ENCODE measurements at regions not wholly inside any gene's neighbourhood (a gene's known extent, or its start where the extent isn't known, plus 50 kb on each side); places are given as distances from the start of the nearest gene placed in this dataset.

- Histone ChIP-seq H3K27me3 (ENCODE audit: control insufficient read depth in 3 of 3, insufficient read depth in 3 of 3, low read length in 2 of 3) (no peaks in the 10 kb centered on the region), H3K9ac (ENCODE audit: insufficient read depth in 1 of 2, low read length in 2 of 2) (no peak overlapping the region), H3K9me3 (ENCODE audit: control insufficient read depth in 4 of 4, insufficient read depth in 3 of 4, low read length in 3 of 4) (peaks cover 0 to 4% (median under 1%) of the 10 kb centered on the region in 4 donors), H3K4me1 (ENCODE audit: control insufficient read depth in 5 of 5, insufficient read depth in 5 of 5, low read length in 5 of 5) (peaks cover 0 to 4% (median 0%) of the 10 kb centered on the region in 5 donors), H3K36me3 (ENCODE audit: control insufficient read depth in 4 of 4, insufficient read depth in 4 of 4, low read length in 4 of 4) (no peaks in the 10 kb centered on the region), H3K27ac (ENCODE audit: low read depth in 1 of 2, low read length in 1 of 2) (no peak overlapping the region), H3K4me3 (no peak overlapping the region)
- ATAC-seq (ENCODE audit: insufficient read depth, low FRiP score) = no peak
- WGBS, 2 donors = 73 to 85% methylated on average over 5 of the region's 5 CpGs
- TF ChIP-seq, protein P1, sequence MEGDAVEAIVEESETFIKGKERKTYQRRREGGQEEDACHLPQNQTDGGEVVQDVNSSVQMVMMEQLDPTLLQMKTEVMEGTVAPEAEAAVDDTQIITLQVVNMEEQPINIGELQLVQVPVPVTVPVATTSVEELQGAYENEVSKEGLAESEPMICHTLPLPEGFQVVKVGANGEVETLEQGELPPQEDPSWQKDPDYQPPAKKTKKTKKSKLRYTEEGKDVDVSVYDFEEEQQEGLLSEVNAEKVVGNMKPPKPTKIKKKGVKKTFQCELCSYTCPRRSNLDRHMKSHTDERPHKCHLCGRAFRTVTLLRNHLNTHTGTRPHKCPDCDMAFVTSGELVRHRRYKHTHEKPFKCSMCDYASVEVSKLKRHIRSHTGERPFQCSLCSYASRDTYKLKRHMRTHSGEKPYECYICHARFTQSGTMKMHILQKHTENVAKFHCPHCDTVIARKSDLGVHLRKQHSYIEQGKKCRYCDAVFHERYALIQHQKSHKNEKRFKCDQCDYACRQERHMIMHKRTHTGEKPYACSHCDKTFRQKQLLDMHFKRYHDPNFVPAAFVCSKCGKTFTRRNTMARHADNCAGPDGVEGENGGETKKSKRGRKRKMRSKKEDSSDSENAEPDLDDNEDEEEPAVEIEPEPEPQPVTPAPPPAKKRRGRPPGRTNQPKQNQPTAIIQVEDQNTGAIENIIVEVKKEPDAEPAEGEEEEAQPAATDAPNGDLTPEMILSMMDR (IDR thresholded peaks at IDR 0.05; ENCODE audit: control extremely low read depth, extremely low read depth) = no peak
- DNase-seq = no peak
Measured at GRCh38 chr16:7057458-7057857, 275.2 kb upstream of the RBFOX1 start.

GRCh38 chr16:7055443-7055842 is 277.2 kb upstream of the RBFOX1 start:
- Histone ChIP-seq H3K27me3 (ENCODE audit: control insufficient read depth in 3 of 3, insufficient read depth in 3 of 3, low read length in 2 of 3) (peaks cover 0 to 3% (median 0%) of the 10 kb centered on the region in 3 donors), H3K4me1 (ENCODE audit: control insufficient read depth in 5 of 5, insufficient read depth in 5 of 5, low read length in 5 of 5) (peaks cover 0 to 4% (median 0%) of the 10 kb centered on the region in 5 donors), H3K4me3 (no peak overlapping the region), H3K36me3 (ENCODE audit: control insufficient read depth in 4 of 4, insufficient read depth in 4 of 4, low read length in 4 of 4) (no peaks in the 10 kb centered on the region), H3K27ac (ENCODE audit: low read depth in 1 of 2, low read length in 1 of 2) (no peak overlapping the region), H3K9me3 (ENCODE audit: control insufficient read depth in 4 of 4, insufficient read depth in 3 of 4, low read length in 3 of 4) (peaks cover 0 to 2% (median 0%) of the 10 kb centered on the region in 4 donors), H3K9ac (ENCODE audit: insufficient read depth in 1 of 2, low read length in 2 of 2) (no peak overlapping the region)
- TF ChIP-seq, protein P1 (IDR thresholded peaks at IDR 0.05; ENCODE audit: control extremely low read depth, extremely low read depth) = no peak
- ATAC-seq (ENCODE audit: insufficient read depth, low FRiP score) = no peak
- DNase-seq = no peak
- WGBS, 2 donors = 76% methylated on average over 6 of the region's 6 CpGs

- no peak overlapping the region for H3K4me3 ChIP-seq
- no peaks in the 10 kb centered on the region for H3K4me1 ChIP-seq (ENCODE audit: control insufficient read depth in 5 of 5, insufficient read depth in 5 of 5, low read length in 5 of 5)
- H3K9me3 ChIP-seq (ENCODE audit: control insufficient read depth in 4 of 4, insufficient read depth in 3 of 4, low read length in 3 of 4) = peaks cover 0 to 2% (median 0%) of the 10 kb centered on the region in 4 donors
- no peak overlapping the region for H3K27ac ChIP-seq (ENCODE audit: low read depth in 1 of 2, low read length in 1 of 2)
- TF ChIP-seq, protein P1 (IDR thresholded peaks at IDR 0.05; ENCODE audit: control extremely low read depth, extremely low read depth) = no peak
- no peak for DNase-seq
- 74 to 77% methylated on average over 4 of the region's 4 CpGs for WGBS, 2 donors
- H3K36me3 ChIP-seq (ENCODE audit: control insufficient read depth in 4 of 4, insufficient read depth in 4 of 4, low read length in 4 of 4) = no peaks in the 10 kb centered on the region
- H3K9ac ChIP-seq (ENCODE audit: insufficient read depth in 1 of 2, low read length in 2 of 2) = no peak overlapping the region
- no peak for ATAC-seq (ENCODE audit: insufficient read depth, low FRiP score)
- H3K27me3 ChIP-seq (ENCODE audit: control insufficient read depth in 3 of 3, insufficient read depth in 3 of 3, low read length in 2 of 3) = peaks cover 0 to 3% (median 0%) of the 10 kb centered on the region in 3 donors
Measured at GRCh38 chr16:7051591-7052349, 280.9 kb upstream of the RBFOX1 start.

All from lung (tissue), 11 donors.